ENCODE measurements at regions not wholly inside any gene's neighbourhood (a gene's known extent, or its start where the extent isn't known, plus 50 kb on each side); places are given as distances from the start of the nearest gene placed in this dataset.

DNA sequence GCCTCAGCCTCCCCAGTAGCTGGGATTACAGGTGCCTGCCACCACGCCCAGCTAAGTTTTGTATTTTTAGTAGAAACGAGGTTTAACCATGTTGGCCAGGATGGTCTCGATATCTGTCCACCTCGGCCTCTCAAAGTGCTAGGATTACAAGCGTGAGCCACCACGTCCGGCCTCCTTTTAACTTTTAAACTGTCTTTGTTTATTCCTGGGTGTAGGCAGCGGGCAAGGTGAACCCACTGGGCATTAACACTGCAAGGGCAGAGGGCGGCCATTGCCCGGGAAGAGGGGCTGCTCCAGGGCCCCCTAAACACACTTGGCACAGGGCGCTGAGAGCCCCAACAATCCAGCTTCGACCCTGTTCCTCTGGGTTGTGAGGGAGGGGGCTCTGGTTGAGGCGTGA, 693.6 kb downstream of the BRD1 start:
- no peaks in the 10 kb centered on the region for H3K4me1 Mint-ChIP-seq (ENCODE audit: low read depth)
- H3K4me3 Mint-ChIP-seq = no peak overlapping the region
- peaks cover 55% of the 10 kb centered on the region for H3K27me3 Mint-ChIP-seq
- no peaks in the 10 kb centered on the region for H3K9me3 Mint-ChIP-seq
- DNase-seq = no peak
- no peak overlapping the region for H3K27ac Mint-ChIP-seq
- no peaks in the 10 kb centered on the region for H3K36me3 Mint-ChIP-seq (ENCODE audit: low read depth)

DNA sequence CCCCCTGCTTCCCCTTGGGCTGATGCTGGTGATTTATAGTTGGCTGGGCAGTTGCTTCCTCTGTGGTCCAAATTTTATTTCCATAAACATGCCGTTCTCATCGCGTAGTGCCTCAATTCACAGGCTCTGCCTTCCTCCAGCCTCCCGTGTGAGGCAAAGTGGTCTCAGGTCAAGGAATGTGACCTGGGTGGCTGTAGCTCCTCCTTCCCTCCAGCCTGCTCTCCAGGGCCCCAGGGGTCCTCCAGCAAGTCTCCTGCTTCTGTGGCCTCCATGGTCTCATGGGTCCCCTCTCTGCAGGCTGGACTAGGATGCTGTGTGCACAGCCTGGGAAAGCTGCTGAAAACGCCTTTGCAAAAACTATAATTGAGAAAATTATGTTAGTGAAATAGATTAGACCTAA, 694.1 kb downstream of the BRD1 start:
- DNase-seq = no peak
- Mint-ChIP-seq H3K36me3 (ENCODE audit: low read depth) (no peaks in the 10 kb centered on the region), H3K27ac (no peak overlapping the region), H3K27me3 (peaks cover 55% of the 10 kb centered on the region), H3K4me1 (ENCODE audit: low read depth) (no peaks in the 10 kb centered on the region), H3K9me3 (no peaks in the 10 kb centered on the region), H3K4me3 (no peak overlapping the region)

DNA sequence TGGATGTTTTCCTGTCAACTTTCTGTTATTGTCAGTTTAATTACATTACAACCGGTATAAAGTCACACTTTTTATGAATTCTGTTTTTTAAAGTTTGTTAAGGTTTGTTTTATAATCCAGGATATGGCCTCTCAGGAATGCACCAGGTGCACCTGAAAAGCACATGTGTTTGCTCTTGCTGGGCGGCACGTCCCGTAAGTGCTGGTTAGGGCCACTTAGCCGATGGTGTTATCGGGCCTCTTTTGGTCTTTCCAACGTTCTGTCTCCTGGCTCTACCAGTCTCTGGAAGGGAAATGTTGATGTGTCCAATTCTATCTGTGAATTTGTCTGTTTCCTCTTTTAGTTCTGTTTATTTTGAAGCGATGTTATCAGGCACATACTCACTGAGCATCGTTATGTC, 695.7 kb downstream of the BRD1 start:
- no peak overlapping the region for H3K4me3 Mint-ChIP-seq

DNA sequence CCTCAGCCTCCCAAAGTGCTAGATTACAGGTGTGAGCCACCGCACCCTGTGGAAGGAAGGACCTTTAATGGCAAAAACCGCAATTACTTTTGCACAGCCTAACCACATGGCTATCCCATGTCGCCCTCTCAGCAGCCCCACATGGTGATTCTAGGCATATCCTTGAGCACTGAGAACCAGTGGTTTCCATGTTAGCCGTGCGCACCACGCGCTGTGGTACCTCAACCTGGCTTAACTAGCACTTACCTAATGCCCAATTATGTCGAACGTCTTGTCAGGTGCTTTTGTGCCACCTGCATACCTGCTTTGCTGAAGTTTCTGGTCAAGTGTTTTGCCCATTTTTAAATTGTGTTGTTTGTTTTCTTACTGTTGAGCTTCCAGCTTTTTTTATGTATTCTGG, 697.9 kb downstream of the BRD1 start:
- Mint-ChIP-seq H3K4me3 (no peak overlapping the region), H3K27me3 (peaks cover 39% of the 10 kb centered on the region), H3K4me1 (ENCODE audit: low read depth) (no peaks in the 10 kb centered on the region), H3K9me3 (peaks cover 4% of the 10 kb centered on the region), H3K36me3 (ENCODE audit: low read depth) (no peaks in the 10 kb centered on the region), H3K27ac (no peak overlapping the region)
- no peak for DNase-seq

More for the DNA sequence above, 695.7 kb downstream of the BRD1 start:
- H3K27me3 Mint-ChIP-seq = peaks cover 47% of the 10 kb centered on the region
- no peaks in the 10 kb centered on the region for H3K4me1 Mint-ChIP-seq (ENCODE audit: low read depth)
- no peaks in the 10 kb centered on the region for H3K36me3 Mint-ChIP-seq (ENCODE audit: low read depth)
- peaks cover under 1% of the 10 kb centered on the region for H3K9me3 Mint-ChIP-seq
- DNase-seq = no peak
- H3K27ac Mint-ChIP-seq = no peak overlapping the region

DNA sequence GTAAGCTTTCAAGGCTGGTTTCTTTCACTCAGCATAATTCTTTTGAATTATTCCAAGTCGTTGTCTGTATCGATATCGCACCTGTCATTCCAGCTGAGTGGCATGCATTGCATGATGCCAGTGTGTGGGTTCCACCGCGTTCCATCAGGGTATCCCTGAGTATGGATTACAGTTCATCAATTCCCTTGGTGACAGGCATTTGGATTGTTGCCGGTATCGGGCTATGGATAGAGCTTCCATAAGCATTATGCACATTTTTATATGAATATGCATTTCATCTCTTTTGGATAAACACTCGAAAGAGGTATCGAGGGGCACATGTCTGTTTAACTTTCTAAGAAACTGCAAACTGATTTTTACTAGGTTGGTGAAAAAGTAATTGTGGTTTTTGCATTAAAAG, 698.8 kb downstream of the BRD1 start:
- Mint-ChIP-seq H3K4me3 (no peak overlapping the region), H3K27me3 (peaks cover 38% of the 10 kb centered on the region), H3K9me3 (peaks cover 4% of the 10 kb centered on the region), H3K27ac (no peak overlapping the region), H3K36me3 (ENCODE audit: low read depth) (no peaks in the 10 kb centered on the region), H3K4me1 (ENCODE audit: low read depth) (no peaks in the 10 kb centered on the region)
- no peak for DNase-seq

DNA sequence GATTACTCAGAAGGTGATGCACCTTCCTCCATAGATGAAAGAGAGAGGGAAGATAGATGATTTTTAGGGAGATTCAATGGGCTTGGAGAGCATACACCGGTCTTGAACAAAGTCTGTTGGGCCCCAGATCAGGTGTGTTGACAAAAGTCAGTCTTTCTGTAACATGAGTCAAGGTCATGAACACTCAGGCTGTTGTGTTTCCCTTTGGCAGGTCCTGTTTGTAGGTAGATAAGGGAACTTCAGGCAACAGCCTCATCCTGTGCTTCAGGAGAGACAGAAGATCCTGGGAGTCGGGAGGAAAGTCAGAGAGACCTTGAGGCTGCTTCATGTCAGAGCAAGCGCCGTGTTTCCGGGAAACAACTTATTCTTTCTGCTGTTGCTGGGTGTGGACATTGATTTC, 703.1 kb downstream of the BRD1 start:
- H3K27ac Mint-ChIP-seq = no peak overlapping the region
- H3K36me3 Mint-ChIP-seq (ENCODE audit: low read depth) = no peaks in the 10 kb centered on the region
- peaks cover 9% of the 10 kb centered on the region for H3K9me3 Mint-ChIP-seq
- no peak overlapping the region for H3K4me3 Mint-ChIP-seq
- no peak for DNase-seq
- H3K4me1 Mint-ChIP-seq (ENCODE audit: low read depth) = no peaks in the 10 kb centered on the region
- H3K27me3 Mint-ChIP-seq = peaks cover 31% of the 10 kb centered on the region

DNA sequence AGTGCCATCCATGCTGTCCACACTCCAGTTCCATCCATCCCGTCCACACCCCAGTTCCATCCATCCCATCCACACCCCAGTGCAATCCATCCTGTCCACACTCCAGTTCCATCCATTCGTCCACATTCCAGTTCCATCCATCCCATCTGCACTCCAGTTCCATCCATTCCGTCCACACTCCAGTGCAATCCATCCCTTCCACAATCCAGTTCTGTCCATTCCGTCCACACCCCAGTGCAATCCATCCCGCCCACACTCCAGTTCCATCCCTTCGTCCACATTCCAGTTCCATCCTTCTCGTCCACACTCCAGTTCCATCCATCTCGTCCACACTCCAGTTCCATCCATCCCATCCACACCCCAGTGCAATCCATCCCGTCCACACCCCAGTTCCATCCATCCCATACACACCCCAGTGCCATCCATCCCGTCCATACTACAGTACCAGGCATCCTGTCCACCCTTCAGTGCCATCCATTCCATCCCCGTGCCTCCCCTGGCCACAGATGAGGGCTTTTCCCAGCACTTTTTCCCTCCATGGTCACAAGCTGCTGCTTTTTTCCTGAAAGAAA, 704.0 kb downstream of the BRD1 start:
- Mint-ChIP-seq H3K4me3 (no peak overlapping the region), H3K27ac (no peak overlapping the region), H3K4me1 (ENCODE audit: low read depth) (no peaks in the 10 kb centered on the region), H3K36me3 (ENCODE audit: low read depth) (no peaks in the 10 kb centered on the region), H3K27me3 (peaks cover 31% of the 10 kb centered on the region), H3K9me3 (peaks cover 9% of the 10 kb centered on the region)
- no peak for DNase-seq

DNA sequence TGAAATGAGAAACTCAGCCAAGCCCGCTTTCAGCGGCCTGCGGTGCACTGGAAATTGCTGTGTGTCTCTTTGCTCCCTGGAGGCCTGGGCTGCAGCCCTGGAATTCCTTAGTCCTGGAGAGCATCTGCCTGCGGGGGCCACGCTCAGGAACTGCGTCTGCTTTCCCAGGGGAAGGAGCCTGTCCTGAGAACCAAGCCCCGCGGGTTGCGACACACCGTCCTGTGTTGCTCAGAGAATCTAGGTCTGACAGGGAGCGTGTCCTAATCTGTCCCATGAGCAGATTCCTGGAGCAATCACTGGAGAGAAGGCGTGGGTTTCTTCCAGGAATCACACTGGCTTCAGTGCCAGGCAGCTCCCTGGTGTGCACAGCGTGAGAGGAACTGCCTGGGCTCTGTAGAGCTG, 708.1 kb downstream of the BRD1 start:
- Mint-ChIP-seq H3K27me3 (peaks cover 20% of the 10 kb centered on the region), H3K4me3 (no peak overlapping the region), H3K9me3 (peaks cover 5% of the 10 kb centered on the region), H3K36me3 (ENCODE audit: low read depth) (no peaks in the 10 kb centered on the region), H3K4me1 (ENCODE audit: low read depth) (no peaks in the 10 kb centered on the region), H3K27ac (no peak overlapping the region)
- DNase-seq = no peak

DNA sequence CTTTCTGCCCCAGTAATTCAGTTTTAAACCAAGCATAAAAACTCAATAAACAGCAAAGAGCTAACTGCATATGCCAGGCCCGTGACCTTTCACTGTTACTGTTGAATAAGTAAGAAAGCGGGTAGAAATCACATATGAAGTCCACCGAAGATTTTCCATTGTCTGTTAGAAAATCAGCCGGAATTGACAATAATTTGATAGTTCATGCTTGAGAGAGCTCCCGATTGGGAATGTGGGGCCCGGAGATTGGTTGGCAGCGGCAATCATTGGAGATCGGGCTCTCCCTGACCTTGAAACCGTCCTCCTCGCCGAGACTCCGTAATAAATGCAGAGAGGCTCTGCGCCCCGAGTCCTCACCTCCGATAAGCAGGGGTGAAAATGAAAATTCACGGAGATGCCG, 709.6 kb downstream of the BRD1 start:
- peaks cover 8% of the 10 kb centered on the region for H3K27me3 Mint-ChIP-seq

DNA sequence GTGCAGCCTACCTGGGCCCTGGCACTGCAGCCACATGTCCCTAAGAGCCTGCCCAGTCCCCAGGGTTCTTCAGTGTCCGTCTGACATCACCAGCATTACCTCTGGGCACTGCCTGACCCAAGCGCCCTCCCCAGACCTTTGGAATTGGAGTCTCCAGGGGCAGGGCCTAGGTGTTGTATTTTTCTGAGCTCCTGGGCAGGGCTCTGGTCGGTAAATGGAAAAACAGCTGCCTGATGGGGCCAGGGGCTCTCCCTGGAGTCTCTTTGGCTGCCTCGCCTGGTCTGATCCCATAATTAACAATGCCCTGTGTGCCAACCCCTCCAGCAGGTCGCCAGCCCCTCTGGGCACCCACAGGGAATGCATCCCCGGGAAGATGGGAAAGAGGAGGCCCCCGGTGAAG, 710.2 kb downstream of the BRD1 start:
- no peaks in the 10 kb centered on the region for H3K36me3 Mint-ChIP-seq (ENCODE audit: low read depth)
- no peak overlapping the region for H3K27ac Mint-ChIP-seq
- peaks cover 5% of the 10 kb centered on the region for H3K9me3 Mint-ChIP-seq
- no peak for DNase-seq
- H3K4me1 Mint-ChIP-seq (ENCODE audit: low read depth) = no peaks in the 10 kb centered on the region
- peaks cover 5% of the 10 kb centered on the region for H3K27me3 Mint-ChIP-seq
- H3K4me3 Mint-ChIP-seq = no peak overlapping the region

More for the DNA sequence above, 709.6 kb downstream of the BRD1 start:
- Mint-ChIP-seq H3K9me3 (peaks cover 5% of the 10 kb centered on the region), H3K27ac (no peak overlapping the region), H3K4me3 (no peak overlapping the region), H3K4me1 (ENCODE audit: low read depth) (no peaks in the 10 kb centered on the region), H3K36me3 (ENCODE audit: low read depth) (no peaks in the 10 kb centered on the region)
- DNase-seq = no peak

DNA sequence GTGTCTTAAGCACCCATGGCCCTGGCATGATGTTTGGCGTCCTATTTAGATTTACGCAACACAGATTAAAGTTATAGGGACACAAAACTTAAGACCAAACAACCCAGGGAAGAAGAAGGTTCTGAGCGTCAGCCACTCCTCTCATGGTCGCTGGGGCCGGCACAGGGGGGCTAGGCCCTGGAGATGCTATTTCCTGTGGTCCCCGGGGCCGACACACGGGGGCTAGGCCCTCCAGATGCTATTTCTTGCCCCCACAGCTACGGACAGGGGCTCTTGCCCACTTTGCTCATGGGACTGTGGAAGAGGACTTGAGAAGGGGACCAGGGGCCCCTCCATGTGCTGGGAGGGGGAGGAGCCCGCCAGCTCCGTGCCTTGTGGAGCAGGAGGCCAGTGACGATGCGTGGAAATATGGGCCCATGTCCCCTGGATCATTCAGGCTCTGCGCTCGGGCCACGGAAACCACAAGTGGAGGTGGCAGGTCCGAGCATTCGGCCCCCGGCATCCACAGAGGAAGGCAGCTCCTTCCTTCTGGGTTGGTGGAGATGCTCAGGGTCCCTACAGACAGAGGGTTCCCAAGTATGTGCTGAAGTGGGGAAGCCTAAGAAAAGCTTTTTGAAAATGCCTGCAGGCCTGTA, 711.1 kb downstream of the BRD1 start:
- H3K36me3 Mint-ChIP-seq (ENCODE audit: low read depth) = no peaks in the 10 kb centered on the region
- no peak overlapping the region for H3K4me3 Mint-ChIP-seq
- no peaks in the 10 kb centered on the region for H3K27me3 Mint-ChIP-seq
- no peak overlapping the region for H3K27ac Mint-ChIP-seq
- no peaks in the 10 kb centered on the region for H3K4me1 Mint-ChIP-seq (ENCODE audit: low read depth)
- no peak for DNase-seq
- no peaks in the 10 kb centered on the region for H3K9me3 Mint-ChIP-seq

DNA sequence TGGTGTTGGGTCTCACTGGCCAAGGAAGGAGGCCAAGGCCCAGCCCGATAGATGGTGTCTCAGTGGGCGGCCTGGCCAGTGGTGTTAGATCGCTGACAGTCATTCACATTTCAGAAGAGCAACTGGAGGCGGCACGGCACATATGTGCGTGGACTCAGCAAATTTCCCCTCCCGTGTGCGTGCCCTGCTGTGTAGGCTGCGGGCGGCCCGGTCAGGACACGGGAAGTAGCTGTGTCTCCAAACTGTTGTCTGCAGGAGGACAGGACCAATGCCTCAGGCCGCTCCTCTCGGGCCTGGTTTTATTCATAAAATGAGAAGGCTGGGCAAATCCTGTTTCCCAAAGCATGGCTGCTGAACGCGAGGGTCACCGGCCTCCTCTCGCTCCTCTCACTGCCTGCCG, 711.7 kb downstream of the BRD1 start:
- Mint-ChIP-seq H3K4me1 (ENCODE audit: low read depth) (no peaks in the 10 kb centered on the region), H3K9me3 (no peaks in the 10 kb centered on the region), H3K27ac (no peak overlapping the region), H3K4me3 (no peak overlapping the region), H3K36me3 (ENCODE audit: low read depth) (no peaks in the 10 kb centered on the region), H3K27me3 (no peaks in the 10 kb centered on the region)
- DNase-seq = no peak

DNA sequence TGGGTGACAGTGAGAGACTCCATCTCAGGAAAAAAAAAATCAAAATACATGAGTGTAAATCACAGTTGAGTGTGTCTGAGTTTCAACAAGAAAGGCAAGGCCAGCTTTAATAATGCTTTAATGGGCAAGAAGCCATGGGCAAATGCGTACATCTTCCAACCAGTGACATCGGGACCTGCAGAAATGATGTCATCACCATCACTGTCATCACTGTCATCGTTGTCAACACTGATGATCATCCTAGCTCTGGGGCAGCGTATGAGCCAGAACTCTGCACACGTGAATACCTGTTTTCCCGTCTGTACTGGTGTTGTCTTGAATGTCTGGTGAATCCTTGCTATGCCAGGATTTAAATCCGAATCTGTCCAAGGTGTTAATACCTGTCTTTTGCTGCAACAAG, 712.5 kb downstream of the BRD1 start:
- Mint-ChIP-seq H3K27me3 (no peaks in the 10 kb centered on the region), H3K4me3 (no peak overlapping the region), H3K4me1 (ENCODE audit: low read depth) (no peaks in the 10 kb centered on the region), H3K27ac (no peak overlapping the region), H3K36me3 (ENCODE audit: low read depth) (no peaks in the 10 kb centered on the region), H3K9me3 (no peaks in the 10 kb centered on the region)
- DNase-seq = no peak

DNA sequence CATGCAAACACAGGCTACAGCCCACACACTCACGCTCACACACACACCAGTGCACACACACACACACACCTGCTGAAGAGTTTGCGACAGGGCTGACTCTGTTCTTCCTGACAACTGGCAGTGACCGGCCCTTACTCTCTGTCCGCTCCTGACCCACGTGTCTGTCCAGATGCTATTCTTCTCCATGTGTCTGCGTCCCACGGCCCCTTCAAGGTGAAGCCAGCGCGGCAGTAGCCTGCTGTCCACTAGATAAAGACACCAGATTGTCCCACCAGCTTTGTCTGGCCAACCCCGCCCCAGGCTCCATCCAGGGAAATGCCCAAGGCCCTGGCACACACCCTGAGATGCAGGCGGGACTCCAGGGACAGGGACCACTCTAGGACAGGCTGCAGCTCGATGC, 713.9 kb downstream of the BRD1 start:
- H3K9me3 Mint-ChIP-seq = no peaks in the 10 kb centered on the region
- peaks cover 3% of the 10 kb centered on the region for H3K27me3 Mint-ChIP-seq
- H3K4me3 Mint-ChIP-seq = no peak overlapping the region
- H3K36me3 Mint-ChIP-seq (ENCODE audit: low read depth) = no peaks in the 10 kb centered on the region
- no peaks in the 10 kb centered on the region for H3K4me1 Mint-ChIP-seq (ENCODE audit: low read depth)
- DNase-seq = no peak
- H3K27ac Mint-ChIP-seq = no peak overlapping the region

DNA sequence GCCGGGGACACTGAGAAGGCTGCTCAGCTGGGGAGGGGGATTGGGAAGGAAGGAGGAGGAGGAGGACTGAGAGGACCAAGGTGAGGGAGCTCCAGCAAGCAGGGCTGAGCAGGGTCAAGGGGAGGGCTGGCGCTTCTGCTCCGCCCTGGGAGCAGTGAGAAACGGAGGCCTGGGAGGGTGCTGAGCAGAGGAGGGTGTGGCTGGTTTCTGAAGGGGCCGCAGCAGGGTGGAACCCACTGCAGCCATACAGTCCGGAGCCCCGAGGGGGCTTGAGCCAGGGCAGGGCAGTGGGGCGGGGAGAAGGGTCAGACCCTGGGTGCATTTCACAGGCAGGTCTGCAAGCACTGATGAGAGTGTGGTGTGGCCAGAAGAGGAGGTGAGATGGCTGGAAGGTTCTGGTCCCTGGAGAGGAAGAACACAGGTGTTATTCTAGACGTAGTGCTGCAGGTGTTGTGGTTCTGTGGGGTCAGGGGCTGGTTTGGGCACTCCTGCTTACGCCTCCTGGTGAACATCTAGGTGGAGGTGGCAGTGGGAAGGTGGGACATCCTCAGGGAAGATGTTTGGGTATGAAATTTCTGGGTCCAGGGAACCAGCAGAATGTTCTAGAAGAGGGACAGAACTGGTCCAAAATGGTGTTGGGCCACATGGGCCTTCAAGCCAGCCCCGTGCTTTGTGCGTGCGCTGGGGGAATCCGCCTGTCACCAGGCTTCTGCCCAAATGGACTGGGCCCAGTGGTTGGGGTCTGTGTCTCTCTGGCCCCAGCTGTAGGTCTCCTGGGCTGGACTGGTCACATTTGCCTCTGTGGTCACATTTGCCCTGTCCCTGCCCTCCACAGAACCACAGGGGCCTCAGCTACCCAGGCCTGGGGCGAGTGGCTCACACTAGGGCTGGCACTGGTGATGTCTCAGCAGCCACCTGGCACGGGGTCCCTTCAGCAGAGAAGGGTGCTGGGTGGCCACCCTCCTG, 714.7 kb downstream of the BRD1 start:
- no peak overlapping the region for H3K27ac Mint-ChIP-seq
- H3K27me3 Mint-ChIP-seq = peaks cover 11% of the 10 kb centered on the region
- no peak overlapping the region for H3K4me3 Mint-ChIP-seq
- no peaks in the 10 kb centered on the region for H3K4me1 Mint-ChIP-seq (ENCODE audit: low read depth)
- no peaks in the 10 kb centered on the region for H3K36me3 Mint-ChIP-seq (ENCODE audit: low read depth)
- H3K9me3 Mint-ChIP-seq = no peaks in the 10 kb centered on the region
- no peak for DNase-seq

All from activated T-cell treated with anti-CD3 and anti-CD28 coated beads, Interleukin-2, amount 50 U/mL, for 24 hours (primary cell).